ENCODE measurements at regions not wholly inside any gene's neighbourhood (a gene's known extent, or its start where the extent isn't known, plus 50 kb on each side); places are given as distances from the start of the nearest gene placed in this dataset.

DNA sequence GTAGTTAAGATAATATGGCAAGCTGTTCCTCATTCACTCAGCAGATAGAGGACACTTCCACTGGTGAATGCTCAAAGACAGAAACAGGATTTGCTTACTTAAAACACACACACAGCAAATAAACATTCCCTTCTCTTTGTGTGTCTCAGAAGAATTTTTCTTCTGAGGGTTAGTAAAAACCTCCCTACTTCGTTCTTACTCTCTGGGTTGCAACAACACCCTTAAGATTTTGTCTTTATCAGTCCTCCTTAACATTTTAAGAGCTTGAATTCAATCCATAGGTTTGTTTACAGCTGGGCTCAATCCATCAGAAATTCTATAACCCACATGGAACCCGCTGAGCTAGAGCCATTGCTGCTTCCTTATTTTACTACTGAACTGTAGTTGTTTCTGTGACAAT is 237.4 kb upstream of the PIK3R1 start:
- no peak overlapping the region for H4K8ac ChIP-seq (ENCODE audit: low read depth, low read length)
- no peak overlapping the region for H3K4ac ChIP-seq (ENCODE audit: low read depth, low read length)
- H3K27ac ChIP-seq (ENCODE audit: low read depth, low read length) = no peak overlapping the region
- DNase-seq = no peak
- H4K91ac ChIP-seq (ENCODE audit: low read depth, low read length) = no peak overlapping the region
- no peak overlapping the region for H2BK120ac ChIP-seq (ENCODE audit: insufficient read depth, low read length, poor library complexity)
- no peaks in the 10 kb centered on the region for H3K36me3 ChIP-seq (ENCODE audit: control insufficient read depth in 1 of 2, insufficient read depth in 2 of 2, low read length in 2 of 2)
- H2AK5ac ChIP-seq (ENCODE audit: low read length) = no peak overlapping the region
- H2BK5ac ChIP-seq (ENCODE audit: low read depth, low read length, poor library complexity) = no peak overlapping the region
- peaks cover 2% of the 10 kb centered on the region for H3K9me3 ChIP-seq (ENCODE audit: insufficient read depth, low read depth, low read length)
- H3K79me1 ChIP-seq (ENCODE audit: low read length) = no peaks in the 10 kb centered on the region
- H4K12ac ChIP-seq (ENCODE audit: low read depth, low read length) = no peak overlapping the region
- H3K14ac ChIP-seq (ENCODE audit: low read length) = no peak overlapping the region
- H3K27me3 ChIP-seq (ENCODE audit: insufficient read depth, low read length) = no peaks in the 10 kb centered on the region
- WGBS (ENCODE audit: extremely low coverage, insufficient coverage, insufficient read length) = no CpG with 5 or more reads among the region's 2 CpGs
- no peak overlapping the region for H3K18ac ChIP-seq (ENCODE audit: low read length)
- H3K4me3 ChIP-seq (ENCODE audit: low read depth, low read length) = no peak overlapping the region
- H2BK12ac ChIP-seq (ENCODE audit: low read length) = no peak overlapping the region
- H3K79me2 ChIP-seq (ENCODE audit: control insufficient read depth, insufficient read depth, low read length, poor library complexity) = no peaks in the 10 kb centered on the region
- no peak overlapping the region for H3K9ac ChIP-seq (ENCODE audit: low read length)
- no peaks in the 10 kb centered on the region for H3K4me1 ChIP-seq (ENCODE audit: control insufficient read depth in 1 of 2, insufficient read depth in 2 of 2, low read length in 2 of 2)
- H3K23ac ChIP-seq (ENCODE audit: low read length) = no peak overlapping the region
- H3K4me2 ChIP-seq (ENCODE audit: low read length) = no peak overlapping the region
- H2AFZ ChIP-seq (ENCODE audit: insufficient read depth, low read length, poor library complexity) = no peak overlapping the region

GRCh38 chr5:67976891-67977601 is 238.5 kb upstream of the PIK3R1 start:
- H2BK12ac ChIP-seq (ENCODE audit: low read length) = no peak overlapping the region
- H3K79me1 ChIP-seq (ENCODE audit: low read length) = no peaks in the 10 kb centered on the region
- H4K91ac ChIP-seq (ENCODE audit: low read depth, low read length) = no peak overlapping the region
- H3K36me3 ChIP-seq (ENCODE audit: control insufficient read depth in 1 of 2, insufficient read depth in 2 of 2, low read length in 2 of 2) = no peaks in the 10 kb centered on the region
- no peak overlapping the region for H3K23ac ChIP-seq (ENCODE audit: low read length)
- no peak overlapping the region for H2AFZ ChIP-seq (ENCODE audit: insufficient read depth, low read length, poor library complexity)
- H3K27me3 ChIP-seq (ENCODE audit: insufficient read depth, low read length) = no peaks in the 10 kb centered on the region
- no peak overlapping the region for H3K27ac ChIP-seq (ENCODE audit: low read depth, low read length)
- H3K4ac ChIP-seq (ENCODE audit: low read depth, low read length) = no peak overlapping the region
- no peak overlapping the region for H3K9ac ChIP-seq (ENCODE audit: low read length)
- H3K79me2 ChIP-seq (ENCODE audit: control insufficient read depth, insufficient read depth, low read length, poor library complexity) = no peaks in the 10 kb centered on the region
- H2AK5ac ChIP-seq (ENCODE audit: low read length) = no peak overlapping the region
- H4K12ac ChIP-seq (ENCODE audit: low read depth, low read length) = no peak overlapping the region
- DNase-seq = no peak
- peaks cover 0 to 2% of the 10 kb centered on the region in 2 experiments for H3K4me1 ChIP-seq (ENCODE audit: control insufficient read depth in 1 of 2, insufficient read depth in 2 of 2, low read length in 2 of 2)
- no peak overlapping the region for H3K14ac ChIP-seq (ENCODE audit: low read length)
- no peak overlapping the region for H3K18ac ChIP-seq (ENCODE audit: low read length)
- no peak overlapping the region for H4K8ac ChIP-seq (ENCODE audit: low read depth, low read length)
- H3K4me2 ChIP-seq (ENCODE audit: low read length) = no peak overlapping the region
- no peak overlapping the region for H3K4me3 ChIP-seq (ENCODE audit: low read depth, low read length)
- peaks cover 2% of the 10 kb centered on the region for H3K9me3 ChIP-seq (ENCODE audit: insufficient read depth, low read depth, low read length)
- no CpG with 5 or more reads among the region's 5 CpGs for WGBS (ENCODE audit: extremely low coverage, insufficient coverage, insufficient read length)
- H2BK120ac ChIP-seq (ENCODE audit: insufficient read depth, low read length, poor library complexity) = no peak overlapping the region
- H2BK5ac ChIP-seq (ENCODE audit: low read depth, low read length, poor library complexity) = no peak overlapping the region

- no CpG with 5 or more reads among the region's 1 CpG for WGBS (ENCODE audit: extremely low coverage, insufficient coverage, insufficient read length)
- H3K27me3 ChIP-seq (ENCODE audit: insufficient read depth, low read length) = no peaks in the 10 kb centered on the region
- H3K27ac ChIP-seq (ENCODE audit: low read depth, low read length) = no peak overlapping the region
- H3K9me3 ChIP-seq (ENCODE audit: insufficient read depth, low read depth, low read length) = peaks cover under 1% of the 10 kb centered on the region
- DNase-seq = no peak
- no peak overlapping the region for H3K4ac ChIP-seq (ENCODE audit: low read depth, low read length)
- H3K9ac ChIP-seq (ENCODE audit: low read length) = no peak overlapping the region
- no peak overlapping the region for H3K4me3 ChIP-seq (ENCODE audit: low read depth, low read length)
- no peak overlapping the region for H2BK5ac ChIP-seq (ENCODE audit: low read depth, low read length, poor library complexity)
- H3K4me2 ChIP-seq (ENCODE audit: low read length) = no peak overlapping the region
- H3K4me1 ChIP-seq (ENCODE audit: control insufficient read depth in 1 of 2, insufficient read depth in 2 of 2, low read length in 2 of 2) = peaks cover 0 to 2% of the 10 kb centered on the region in 2 experiments
- H4K91ac ChIP-seq (ENCODE audit: low read depth, low read length) = no peak overlapping the region
- H3K79me1 ChIP-seq (ENCODE audit: low read length) = no peaks in the 10 kb centered on the region
- no peak overlapping the region for H4K8ac ChIP-seq (ENCODE audit: low read depth, low read length)
- no peaks in the 10 kb centered on the region for H3K36me3 ChIP-seq (ENCODE audit: control insufficient read depth in 1 of 2, insufficient read depth in 2 of 2, low read length in 2 of 2)
- no peak overlapping the region for H2AFZ ChIP-seq (ENCODE audit: insufficient read depth, low read length, poor library complexity)
- no peak overlapping the region for H3K18ac ChIP-seq (ENCODE audit: low read length)
- no peak overlapping the region for H3K23ac ChIP-seq (ENCODE audit: low read length)
- H3K14ac ChIP-seq (ENCODE audit: low read length) = no peak overlapping the region
- no peak overlapping the region for H2BK12ac ChIP-seq (ENCODE audit: low read length)
- no peak overlapping the region for H2AK5ac ChIP-seq (ENCODE audit: low read length)
- H2BK120ac ChIP-seq (ENCODE audit: insufficient read depth, low read length, poor library complexity) = no peak overlapping the region
- no peak overlapping the region for H4K12ac ChIP-seq (ENCODE audit: low read depth, low read length)
- H3K79me2 ChIP-seq (ENCODE audit: control insufficient read depth, insufficient read depth, low read length, poor library complexity) = no peaks in the 10 kb centered on the region
Measured at GRCh38 chr5:67976181-67976580, 239.4 kb upstream of the PIK3R1 start.

GRCh38 chr5:67974471-67974870 is 241.1 kb upstream of the PIK3R1 start:
- Histone ChIP-seq H3K23ac (ENCODE audit: low read length) (no peak overlapping the region), H3K4me1 (ENCODE audit: control insufficient read depth in 1 of 2, insufficient read depth in 2 of 2, low read length in 2 of 2) (peaks cover 3 to 4% of the 10 kb centered on the region in 2 experiments), H3K4ac (ENCODE audit: low read depth, low read length) (no peak overlapping the region), H2AK5ac (ENCODE audit: low read length) (no peak overlapping the region), H2BK12ac (ENCODE audit: low read length) (no peak overlapping the region), H4K8ac (ENCODE audit: low read depth, low read length) (no peak overlapping the region), H2BK120ac (ENCODE audit: insufficient read depth, low read length, poor library complexity) (no peak overlapping the region), H3K9ac (ENCODE audit: low read length) (no peak overlapping the region), H3K9me3 (ENCODE audit: insufficient read depth, low read depth, low read length) (no peaks in the 10 kb centered on the region), H4K91ac (ENCODE audit: low read depth, low read length) (no peak overlapping the region), H3K79me2 (ENCODE audit: control insufficient read depth, insufficient read depth, low read length, poor library complexity) (no peaks in the 10 kb centered on the region), H3K4me3 (ENCODE audit: low read depth, low read length) (no peak overlapping the region), H2AFZ (ENCODE audit: insufficient read depth, low read length, poor library complexity) (no peak overlapping the region), H3K4me2 (ENCODE audit: low read length) (no peak overlapping the region), H3K79me1 (ENCODE audit: low read length) (peaks cover 4% of the 10 kb centered on the region), H3K14ac (ENCODE audit: low read length) (no peak overlapping the region), H3K36me3 (ENCODE audit: control insufficient read depth in 1 of 2, insufficient read depth in 2 of 2, low read length in 2 of 2) (no peaks in the 10 kb centered on the region), H3K27ac (ENCODE audit: low read depth, low read length) (no peak overlapping the region), H2BK5ac (ENCODE audit: low read depth, low read length, poor library complexity) (no peak overlapping the region), H3K27me3 (ENCODE audit: insufficient read depth, low read length) (no peaks in the 10 kb centered on the region), H4K12ac (ENCODE audit: low read depth, low read length) (no peak overlapping the region), H3K18ac (ENCODE audit: low read length) (no peak overlapping the region)
- DNase-seq = no peak
